ENCODE measurements at regions not wholly inside any gene's neighbourhood (a gene's known extent, or its start where the extent isn't known, plus 50 kb on each side); places are given as distances from the start of the nearest gene placed in this dataset.

DNA sequence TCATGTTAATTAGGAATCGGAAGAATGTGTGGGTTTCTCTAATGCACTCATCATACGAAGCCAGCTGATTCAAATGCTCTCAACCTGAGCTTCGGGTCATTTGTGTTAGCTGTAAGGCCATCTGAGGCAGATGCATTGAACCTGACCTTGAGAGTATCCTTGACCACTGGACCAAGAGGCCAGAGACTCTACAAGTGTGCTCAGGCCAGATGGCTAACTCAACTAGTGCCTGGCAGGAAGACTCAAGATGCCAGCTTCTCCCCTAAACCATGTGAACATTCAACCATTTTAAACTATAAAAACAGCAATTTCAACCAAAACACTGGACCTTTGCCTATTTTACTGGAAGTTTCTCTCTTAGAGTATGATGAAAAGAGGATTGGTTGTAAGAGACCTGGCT, 168.6 kb upstream of the CDH4 start:
- no peak for TF ChIP-seq CTCF (IDR thresholded peaks at IDR 0.05)
- no peak for TF ChIP-seq POLR2A (IDR thresholded peaks at IDR 0.05)

Measured in uterus (tissue), 2 donors.